Spleen (tissue), 11 donors: ENCODE measurements at regions not wholly inside any gene's neighbourhood (a gene's known extent, or its start where the extent isn't known, plus 50 kb on each side); places are given as distances from the start of the nearest gene placed in this dataset.

Experiments used
- DNase-seq: peaks from one replicate; pipeline ENCODE4 v3.0.0-alpha.2; 2020
- H3K27ac ChIP-seq, 8 donors: fragments of 200-600 bp; sonication (generic) in 7 of 8; 1 replicate in 4 of 8; 2 replicates in 4 of 8; pipeline versions ENCODE4 v1.5.0 to v1.8.0; 2016 to 2021; ENCODE audit warnings: inconsistent platforms in 4 of 8, mild to moderate bottlenecking in 4 of 8, moderate library complexity in 1 of 8
- H3K27me3 ChIP-seq, 7 donors: fragments of 200-600 bp; sonication (generic) in 6 of 7; replicated peaks in 1 of 7; 1 replicate in 4 of 7; 2 replicates in 3 of 7; pipeline versions ENCODE4 v1.5.0 to v1.8.0; 2016 to 2021; ENCODE audit warnings: inconsistent platforms in 3 of 7, mild to moderate bottlenecking in 1 of 7
- H3K36me3 ChIP-seq, 6 donors: fragments of 200-600 bp; sonication (generic) in 5 of 6; 1 replicate in 4 of 6; 2 replicates in 2 of 6; pipeline versions ENCODE4 v1.5.0 to v1.8.0; 2016 to 2021; ENCODE audit warnings: inconsistent platforms in 2 of 6
- H3K4me1 ChIP-seq, 6 donors: fragments of 200-600 bp; sonication (generic) in 5 of 6; 1 replicate in 3 of 6; 2 replicates in 3 of 6; pipeline versions ENCODE4 v1.5.0 to v1.8.0; 2016 to 2021; ENCODE audit warnings: inconsistent platforms in 3 of 6
- H3K4me3 ChIP-seq, 8 donors: fragments of 200-600 bp; sonication (generic) in 7 of 8; 1 replicate in 4 of 8; 2 replicates in 4 of 8; pipeline versions ENCODE4 v1.5.0 to v1.8.0; 2016 to 2021; ENCODE audit warnings: inconsistent platforms in 4 of 8, mild to moderate bottlenecking in 4 of 8, moderate library complexity in 2 of 8
- H3K9me3 ChIP-seq, 8 donors: fragments of 200-600 bp; sonication (generic) in 7 of 8; 1 replicate in 4 of 8; 2 replicates in 4 of 8; pipeline versions ENCODE4 v1.5.0 to v1.8.0; 2016 to 2021; ENCODE audit warnings: inconsistent platforms in 4 of 8
- CTCF ChIP-seq, 11 experiments: fragments of 200-600 bp in 7 of 11; fragments of 450-650 bp in 4 of 11; sonication (generic) in 4 of 11; IDR thresholded peaks in 8 of 11; conservative IDR thresholded peaks in 3 of 11; 1 replicate in 7 of 11; 2 replicates in 4 of 11; pipeline versions ENCODE4 v1.4.0 to v1.8.0; 2016 to 2021; ENCODE audit warnings: antibody characterized with exemption in 11 of 11, inconsistent platforms in 4 of 11, mild to moderate bottlenecking in 1 of 11
- POLR2A ChIP-seq, 3 donors: fragments of 450-650 bp; IDR thresholded peaks; one replicate each; pipeline ENCODE4 v1.5.1; 2017; ENCODE audit warnings: antibody characterized with exemption in 3 of 3, mild to moderate bottlenecking in 1 of 3
- POLR2AphosphoS5 ChIP-seq, 3 donors: sonication (generic); formaldehyde crosslinking; IDR thresholded peaks; one replicate each; pipeline ENCODE4 v1.5.1; 2017; ENCODE audit warnings: antibody characterized with exemption in 3 of 3
- WGBS, 5 donors: extraction: QIAGEN DNeasy Blood & Tissue Kit in 3 of 5; methylation state at CpG; one replicate each; pipeline versions ENCODE4 v1.1.5 to v1.1.7; 2013 to 2018; 5-methylcytosine and 5-hydroxymethylcytosine counted together
- intact Hi-C: fragments of 100-400 bp; cut with DNase I; formaldehyde crosslinking; loops from one replicate; pipeline ENCODE4 v1.15.0; 2023; ENCODE audit warnings: low total_unique reads
- donor health status: healthy with polysubstance abuse.
- donor health status: DM: no; HTN: no; CAD: no; lungs with moderate emphysema.
- donor health status: DM: no; HTN: no; CAD: no.
- donor health status: Bipolar disorder and iron deficiency.
- donor health status: healthy.
- donor health status: DM: no; HTN: no; CAD: no.
- donor health status: DM: yes; HTN: yes; CAD: no.

- H3K27me3 ChIP-seq, result peaks cover 0 to 15% (median 0%) of the 10 kb centered on the region in 7 donors
- intact Hi-C loops, result no loop called here
- DNase-seq, result no peak
- no peak overlapping the region for H3K27ac ChIP-seq
- H3K36me3 ChIP-seq, result no peaks in the 10 kb centered on the region
- no peaks in the 10 kb centered on the region for H3K4me1 ChIP-seq
- H3K9me3 ChIP-seq, result peaks cover 0 to 4% (median 0%) of the 10 kb centered on the region in 8 donors
- no peak for TF ChIP-seq POLR2AphosphoS5 (IDR thresholded peaks at IDR 0.05)
- TF ChIP-seq CTCF (IDR thresholded peaks at IDR 0.05 in 8 of 11, conservative IDR thresholded peaks at IDR 0.05 in 3 of 11), result no peak
- TF ChIP-seq POLR2A (IDR thresholded peaks at IDR 0.05), result no peak
- H3K4me3 ChIP-seq, result no peak overlapping the region
These were observed 76.1 kb upstream of the ASIC2 start for GRCh38 chr17:33369149-33369548.

- Histone ChIP-seq H3K4me3 (no peak overlapping the region), H3K36me3 (no peaks in the 10 kb centered on the region), H3K27me3 (peaks cover 0 to 15% (median 0%) of the 10 kb centered on the region in 7 donors), H3K27ac (no peak overlapping the region), H3K9me3 (peaks cover 0 to under 1% (median 0%) of the 10 kb centered on the region in 8 donors), H3K4me1 (no peaks in the 10 kb centered on the region)
- TF ChIP-seq POLR2A (IDR thresholded peaks at IDR 0.05), result no peak
- TF ChIP-seq CTCF (IDR thresholded peaks at IDR 0.05 in 8 of 11, conservative IDR thresholded peaks at IDR 0.05 in 3 of 11), result no peak
- no peak for TF ChIP-seq POLR2AphosphoS5 (IDR thresholded peaks at IDR 0.05)
- no peak for DNase-seq
- 67 to 90% (median 73%) methylated on average over 2 of the region's 2 CpGs for WGBS, 5 donors
- intact Hi-C loops, result no loop called here
These were observed 76.8 kb upstream of the ASIC2 start for GRCh38 chr17:33369876-33370275.

DNA sequence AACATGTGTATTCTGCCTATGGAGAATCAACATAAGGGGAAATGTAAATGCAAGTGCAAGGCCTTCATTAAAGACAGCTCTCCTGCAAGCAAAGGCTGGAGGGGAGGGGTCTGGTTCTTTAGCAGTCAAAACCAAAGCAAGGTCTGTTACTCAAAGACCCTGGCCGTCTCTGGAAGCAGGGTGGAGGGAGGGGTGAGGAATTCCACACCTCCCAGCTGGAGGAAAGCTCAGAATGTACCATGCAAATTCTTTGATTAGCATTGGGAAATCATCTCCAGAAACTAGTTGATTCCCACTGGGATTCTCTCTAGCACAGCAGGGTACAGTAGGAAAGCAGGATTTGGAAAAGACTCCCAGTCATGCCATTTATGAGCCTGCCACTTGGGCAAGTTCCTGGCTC lies 77.3 kb upstream of the ASIC2 start:
- Histone ChIP-seq H3K9me3 (no peaks in the 10 kb centered on the region), H3K4me1 (no peaks in the 10 kb centered on the region), H3K36me3 (no peaks in the 10 kb centered on the region), H3K27ac (no peak overlapping the region), H3K27me3 (peaks cover 0 to 15% (median 0%) of the 10 kb centered on the region in 7 donors), H3K4me3 (no peak overlapping the region)
- intact Hi-C loops, result no loop called here
- no peak for DNase-seq
- WGBS, 5 donors, result 33 to 36% (median 34%) methylated on average over 1 of the region's 1 CpG
- no peak for TF ChIP-seq POLR2AphosphoS5 (IDR thresholded peaks at IDR 0.05)
- TF ChIP-seq CTCF (IDR thresholded peaks at IDR 0.05 in 8 of 11, conservative IDR thresholded peaks at IDR 0.05 in 3 of 11), result no peak
- no peak for TF ChIP-seq POLR2A (IDR thresholded peaks at IDR 0.05)

DNA sequence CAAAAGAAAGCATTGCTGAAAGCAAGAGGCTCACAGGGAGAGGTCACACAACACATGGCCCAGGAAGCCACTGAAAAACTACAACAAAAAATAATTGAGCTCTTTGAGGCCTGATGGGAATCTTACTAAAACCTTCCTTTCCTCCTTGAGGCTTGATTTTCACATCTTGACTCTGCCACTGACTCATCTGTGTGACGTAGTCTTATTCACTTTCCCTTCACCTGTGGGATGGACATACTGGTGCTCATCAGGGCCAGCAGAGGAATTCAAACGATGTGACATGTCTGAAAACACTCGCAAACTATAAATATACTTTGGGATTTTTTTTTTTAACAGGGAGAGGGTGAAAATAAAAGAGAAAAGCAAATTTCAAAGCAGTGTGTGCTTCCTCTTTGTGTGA lies 78.3 kb upstream of the ASIC2 start:
- Histone ChIP-seq H3K9me3 (no peaks in the 10 kb centered on the region), H3K27ac (no peak overlapping the region), H3K36me3 (no peaks in the 10 kb centered on the region), H3K4me1 (no peaks in the 10 kb centered on the region), H3K27me3 (peaks cover 0 to 15% (median 0%) of the 10 kb centered on the region in 7 donors), H3K4me3 (no peak overlapping the region)
- WGBS, 5 donors, result 52 to 76% (median 71%) methylated on average over 3 of the region's 3 CpGs
- intact Hi-C loops, result no loop called here
- TF ChIP-seq POLR2AphosphoS5 (IDR thresholded peaks at IDR 0.05), result no peak
- no peak for TF ChIP-seq CTCF (IDR thresholded peaks at IDR 0.05 in 8 of 11, conservative IDR thresholded peaks at IDR 0.05 in 3 of 11)
- TF ChIP-seq POLR2A (IDR thresholded peaks at IDR 0.05), result no peak
- no peak for DNase-seq
